CD8-positive, alpha-beta memory T cell (primary cell): ENCODE measurements at regions not wholly inside any gene's neighbourhood (a gene's known extent, or its start where the extent isn't known, plus 50 kb on each side); places are given as distances from the start of the nearest gene placed in this dataset.
"Not testable (repeated sequence)": the region's sequence is repeated elsewhere in the genome, so short reads cannot be mapped to it uniquely, and the experiment has no call there.

Source experiments
- CTCF ChIA-PET: fragments of 350-600 bp; sonication (Branson Sonifier 250); formaldehyde crosslinking; loops from one replicate; lab custom pipeline; 2021; ENCODE audit warnings: antibody characterized with exemption; lab: Charles Lee
- POLR2A ChIA-PET: fragments of 350-600 bp; sonication (Branson Sonifier 250); formaldehyde crosslinking; loops from one replicate; lab custom pipeline; 2021; ENCODE audit warnings: antibody characterized with exemption; lab: Charles Lee
- DNase-seq, 5 donors: peaks; one replicate each; pipeline versions ENCODE4 v3.0.0 to v3.0.0-alpha.2; 2020 to 2022; ENCODE audit warnings: mixed read lengths in 1 of 5
- H3K27ac ChIP-seq: one replicate; pipeline ENCODE4 v1.7.0; 2013; ENCODE audit warnings: low read depth, mild to moderate bottlenecking, low read length, moderate library complexity
- H3K27me3 ChIP-seq: 2 replicates; pipeline ENCODE4 v1.7.0; 2013; ENCODE audit warnings: low read length, mild to moderate bottlenecking; ENCODE audit not compliant: insufficient read depth, poor library complexity, severe bottlenecking
- H3K36me3 ChIP-seq: 2 replicates; pipeline ENCODE4 v1.7.0; 2013; ENCODE audit warnings: mild to moderate bottlenecking, low read length, moderate library complexity; ENCODE audit not compliant: insufficient read depth
- H3K4me1 ChIP-seq: 2 replicates; pipeline ENCODE4 v1.7.0; 2013; ENCODE audit warnings: mild to moderate bottlenecking, low read length, moderate library complexity; ENCODE audit not compliant: insufficient read depth
- H3K4me3 ChIP-seq: 2 replicates; pipeline ENCODE4 v1.7.0; 2013; ENCODE audit warnings: mild to moderate bottlenecking, low read length
- H3K9me3 ChIP-seq: 2 replicates; pipeline ENCODE4 v1.7.0; 2013; ENCODE audit warnings: mild to moderate bottlenecking, low read length
- H3K27ac Mint-ChIP-seq, 8 donors: one replicate each; pipeline ENCODE4 v1.8.0; 2020 to 2021; ENCODE audit warnings: mixed read lengths in 8 of 8, mild to moderate bottlenecking in 6 of 8, inconsistent platforms in 3 of 8, moderate library complexity in 3 of 8
- H3K27me3 Mint-ChIP-seq, 2 donors: one replicate each; pipeline ENCODE4 v1.8.0; 2020 to 2021; ENCODE audit warnings: mixed read lengths in 2 of 2, mild to moderate bottlenecking in 1 of 2, moderate library complexity in 1 of 2
- H3K36me3 Mint-ChIP-seq, 3 donors: one replicate each; pipeline ENCODE4 v1.8.0; 2020 to 2021; ENCODE audit warnings: mixed read lengths in 3 of 3, inconsistent platforms in 1 of 3, mild to moderate bottlenecking in 1 of 3
- H3K4me1 Mint-ChIP-seq, 3 donors: one replicate each; pipeline ENCODE4 v1.8.0; 2020 to 2021; ENCODE audit warnings: mixed read lengths in 3 of 3, inconsistent platforms in 1 of 3, mild to moderate bottlenecking in 1 of 3
- H3K4me3 Mint-ChIP-seq, 7 donors: one replicate each; pipeline ENCODE4 v1.8.0; 2020 to 2021; ENCODE audit warnings: mixed read lengths in 7 of 7, mild to moderate bottlenecking in 6 of 7, moderate library complexity in 4 of 7, inconsistent platforms in 2 of 7
- H3K9me3 Mint-ChIP-seq, 5 donors: one replicate each; pipeline ENCODE4 v1.8.0; 2020 to 2022; ENCODE audit warnings: mixed read lengths in 5 of 5, mild to moderate bottlenecking in 3 of 5, moderate library complexity in 2 of 5, inconsistent platforms in 1 of 5

DNA sequence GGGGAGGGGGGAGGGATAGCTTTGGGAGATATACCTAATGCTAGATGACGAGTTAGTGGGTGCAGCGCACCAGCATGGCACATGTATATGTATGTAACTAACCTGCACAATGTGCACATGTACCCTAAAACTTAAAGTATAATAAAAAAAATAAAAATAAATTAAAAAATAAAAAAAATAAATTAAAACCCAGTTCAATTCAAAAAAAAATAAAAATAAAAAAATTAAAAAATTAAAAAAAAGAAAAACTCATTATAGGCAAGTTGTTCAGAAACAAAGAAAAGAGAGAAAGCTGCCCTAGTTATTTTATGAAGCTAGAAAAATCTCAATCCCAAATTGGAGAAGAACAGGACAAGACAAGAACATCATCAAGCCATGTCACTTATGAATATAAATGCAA, 147.5 kb upstream of the PRR20G start:
- POLR2A ChIA-PET, H3K4me3 Mint-ChIP-seq, DNase-seq, H3K36me3 ChIP-seq, H3K4me1 Mint-ChIP-seq, H3K27me3 ChIP-seq, H3K9me3 Mint-ChIP-seq, H3K36me3 Mint-ChIP-seq, H3K4me1 ChIP-seq, H3K27ac Mint-ChIP-seq, H3K4me3 ChIP-seq, H3K27ac ChIP-seq, CTCF ChIA-PET, H3K9me3 ChIP-seq: not testable (repeated sequence)
- peaks cover 7 to 18% of the 10 kb centered on the region in 2 donors for H3K27me3 Mint-ChIP-seq

GRCh38 chr3:127431066-127431465, 143.2 kb upstream of the PRR20G start:
- CTCF ChIA-PET, result no interaction called here

DNA sequence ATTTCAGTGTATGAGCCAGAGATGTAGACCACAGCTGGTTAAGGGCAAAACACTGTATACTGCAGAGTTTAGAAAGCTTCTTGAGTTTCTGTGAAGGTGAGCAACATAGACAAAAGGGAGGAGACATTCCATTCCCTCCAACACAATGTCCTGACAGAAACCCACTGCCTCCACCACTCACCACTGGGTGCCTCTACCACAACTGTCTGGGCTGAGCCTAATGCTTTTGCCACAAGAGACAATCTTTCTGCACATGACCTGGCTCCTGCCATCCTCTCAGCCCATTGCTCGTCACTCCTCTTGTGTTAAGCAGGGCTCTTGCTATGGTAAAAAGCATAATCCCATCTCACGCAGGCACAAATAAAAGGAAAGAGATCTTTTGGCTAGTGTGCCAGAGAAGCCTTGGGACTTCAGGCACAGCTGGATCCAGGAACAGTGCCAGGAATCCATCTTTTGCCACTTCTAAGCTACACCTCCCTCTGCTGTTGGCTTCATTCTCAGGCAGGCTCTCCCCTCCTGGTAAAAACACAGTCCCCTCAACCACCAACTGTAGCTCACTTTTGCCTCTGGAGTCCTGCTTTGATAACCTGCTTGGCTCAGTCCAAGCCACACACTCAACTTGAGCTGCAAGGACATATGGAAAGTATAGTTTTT, 140.6 kb upstream of the PRR20G start:
- no peaks in the 10 kb centered on the region for H3K4me1 Mint-ChIP-seq
- H3K4me1 ChIP-seq, result no peaks in the 10 kb centered on the region
- no peak overlapping the region for H3K4me3 ChIP-seq
- no peaks in the 10 kb centered on the region for H3K36me3 Mint-ChIP-seq
- no peaks in the 10 kb centered on the region for H3K27me3 ChIP-seq
- ChIA-PET POLR2A (no interaction called here), CTCF (no interaction called here)
- H3K9me3 Mint-ChIP-seq, result peaks cover 0 to 5% (median 0%) of the 10 kb centered on the region in 5 donors
- no peaks in the 10 kb centered on the region for H3K9me3 ChIP-seq
- peaks cover 21 to 59% of the 10 kb centered on the region in 2 donors for H3K27me3 Mint-ChIP-seq
- no peaks in the 10 kb centered on the region for H3K36me3 ChIP-seq
- no peak overlapping the region for H3K4me3 Mint-ChIP-seq
- H3K27ac Mint-ChIP-seq, result no peak overlapping the region
- DNase-seq, result no peak
- H3K27ac ChIP-seq, result no peak overlapping the region

More at GRCh38 chr3:127431066-127431465, 143.2 kb upstream of the PRR20G start:
- Histone ChIP-seq H3K4me1 (no peaks in the 10 kb centered on the region), H3K27ac (no peak overlapping the region), H3K9me3 (no peaks in the 10 kb centered on the region), H3K27me3 (no peaks in the 10 kb centered on the region), H3K36me3 (no peaks in the 10 kb centered on the region), H3K4me3 (no peak overlapping the region)
- Mint-ChIP-seq H3K9me3 (peaks cover 0 to 5% (median 0%) of the 10 kb centered on the region in 5 donors), H3K4me3 (no peak overlapping the region), H3K4me1 (no peaks in the 10 kb centered on the region), H3K27ac (no peak overlapping the region), H3K27me3 (peaks cover 19 to 44% of the 10 kb centered on the region in 2 donors), H3K36me3 (no peaks in the 10 kb centered on the region)
- DNase-seq, result no peak
- POLR2A ChIA-PET, result no interaction called here

GRCh38 chr3:127427666-127428065, 139.8 kb upstream of the PRR20G start:
- ChIA-PET CTCF (no interaction called here), POLR2A (no interaction called here)
- Histone ChIP-seq H3K4me3 (no peak overlapping the region), H3K27ac (no peak overlapping the region), H3K27me3 (no peaks in the 10 kb centered on the region), H3K4me1 (no peaks in the 10 kb centered on the region), H3K9me3 (no peaks in the 10 kb centered on the region), H3K36me3 (no peaks in the 10 kb centered on the region)
- no peak overlapping the region for H3K4me3 Mint-ChIP-seq
- no peak overlapping the region for H3K27ac Mint-ChIP-seq
- peaks cover 0 to 5% (median 0%) of the 10 kb centered on the region in 5 donors for H3K9me3 Mint-ChIP-seq
- no peaks in the 10 kb centered on the region for H3K4me1 Mint-ChIP-seq
- H3K27me3 Mint-ChIP-seq, result peaks cover 21 to 60% of the 10 kb centered on the region in 2 donors
- DNase-seq, result no peak
- no peaks in the 10 kb centered on the region for H3K36me3 Mint-ChIP-seq

- no peak for DNase-seq
- CTCF ChIA-PET, result no interaction called here
- Mint-ChIP-seq H3K27ac (no peak overlapping the region), H3K4me3 (no peak overlapping the region), H3K36me3 (no peaks in the 10 kb centered on the region), H3K4me1 (no peaks in the 10 kb centered on the region), H3K27me3 (peaks cover 21 to 57% of the 10 kb centered on the region in 2 donors), H3K9me3 (peaks cover 0 to 3% (median 0%) of the 10 kb centered on the region in 5 donors)
- Histone ChIP-seq H3K36me3 (no peaks in the 10 kb centered on the region), H3K27ac (no peak overlapping the region), H3K9me3 (no peaks in the 10 kb centered on the region), H3K4me1 (no peaks in the 10 kb centered on the region), H3K4me3 (no peak overlapping the region), H3K27me3 (no peaks in the 10 kb centered on the region)
- POLR2A ChIA-PET, result no interaction called here
Observed at GRCh38 chr3:127427156-127427555, 139.3 kb upstream of the PRR20G start.

DNA sequence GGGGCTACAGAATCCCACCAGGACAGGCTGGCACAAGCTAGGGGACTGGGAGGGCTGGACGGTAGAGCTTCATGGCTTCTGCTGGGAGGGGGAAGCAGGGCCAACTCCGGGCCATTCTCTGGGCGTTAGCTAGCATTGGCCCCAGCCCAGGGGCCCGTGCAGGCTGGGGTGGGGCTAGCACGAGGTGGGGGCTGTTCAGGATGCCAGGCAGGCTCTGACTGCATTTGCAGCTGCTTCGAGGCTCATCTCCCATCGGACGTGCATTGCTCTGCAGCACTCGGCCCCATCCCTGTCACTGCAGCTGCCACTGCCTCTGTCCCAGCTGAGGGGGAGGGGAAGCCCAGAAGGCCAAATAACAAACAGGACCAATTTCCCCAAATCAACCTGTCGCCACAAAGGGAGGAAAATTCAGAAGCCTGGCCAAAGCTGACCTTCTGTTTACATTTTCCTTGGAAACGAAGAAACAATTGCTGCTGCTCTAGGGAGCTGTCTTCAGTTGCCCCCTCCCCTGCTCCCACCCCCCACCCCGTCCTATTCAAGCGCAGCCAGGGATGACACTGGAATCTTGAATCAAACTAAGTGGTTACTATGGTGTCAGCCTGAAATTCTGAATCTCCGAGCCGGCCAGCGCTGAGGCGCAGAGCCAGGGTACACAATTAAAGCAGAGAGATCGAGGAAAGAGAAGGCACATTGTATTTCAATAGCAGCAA, 138.8 kb upstream of the PRR20G start:
- Mint-ChIP-seq H3K4me3 (no peak overlapping the region), H3K27me3 (peaks cover 18 to 58% of the 10 kb centered on the region in 2 donors), H3K27ac (no peak overlapping the region), H3K4me1 (no peaks in the 10 kb centered on the region), H3K9me3 (peaks cover 0 to 3% (median 0%) of the 10 kb centered on the region in 5 donors), H3K36me3 (no peaks in the 10 kb centered on the region)
- no peak for DNase-seq
- Histone ChIP-seq H3K36me3 (no peaks in the 10 kb centered on the region), H3K27me3 (no peaks in the 10 kb centered on the region), H3K9me3 (no peaks in the 10 kb centered on the region), H3K27ac (no peak overlapping the region), H3K4me1 (no peaks in the 10 kb centered on the region), H3K4me3 (no peak overlapping the region)
- ChIA-PET POLR2A (no interaction called here), CTCF (no interaction called here)

- no peaks in the 10 kb centered on the region for H3K27me3 ChIP-seq
- no peak overlapping the region for H3K4me3 ChIP-seq
- H3K4me3 Mint-ChIP-seq, result no peak overlapping the region
- no peaks in the 10 kb centered on the region for H3K9me3 ChIP-seq
- H3K9me3 Mint-ChIP-seq, result peaks cover 0 to 3% (median 0%) of the 10 kb centered on the region in 5 donors
- POLR2A ChIA-PET, result no interaction called here
- CTCF ChIA-PET, result no interaction called here
- H3K36me3 Mint-ChIP-seq, result no peaks in the 10 kb centered on the region
- H3K27me3 Mint-ChIP-seq, result peaks cover 15 to 51% of the 10 kb centered on the region in 2 donors
- no peak overlapping the region for H3K27ac ChIP-seq
- H3K4me1 Mint-ChIP-seq, result no peaks in the 10 kb centered on the region
- no peak overlapping the region for H3K27ac Mint-ChIP-seq
- H3K4me1 ChIP-seq, result no peaks in the 10 kb centered on the region
- H3K36me3 ChIP-seq, result no peaks in the 10 kb centered on the region
- no peak for DNase-seq
Observed at GRCh38 chr3:127425505-127426443, 137.9 kb upstream of the PRR20G start.
